Activated CD4-positive, alpha-beta T cell treated with anti-CD3 and anti-CD28 coated beads for 1 hour (primary cell): ENCODE measurements at regions not wholly inside any gene's neighbourhood (a gene's known extent, or its start where the extent isn't known, plus 50 kb on each side); places are given as distances from the start of the nearest gene placed in this dataset.

Source experiments
- DNase-seq: peaks from one replicate; pipeline ENCODE4 v3.0.0-alpha.2; 2020

DNA sequence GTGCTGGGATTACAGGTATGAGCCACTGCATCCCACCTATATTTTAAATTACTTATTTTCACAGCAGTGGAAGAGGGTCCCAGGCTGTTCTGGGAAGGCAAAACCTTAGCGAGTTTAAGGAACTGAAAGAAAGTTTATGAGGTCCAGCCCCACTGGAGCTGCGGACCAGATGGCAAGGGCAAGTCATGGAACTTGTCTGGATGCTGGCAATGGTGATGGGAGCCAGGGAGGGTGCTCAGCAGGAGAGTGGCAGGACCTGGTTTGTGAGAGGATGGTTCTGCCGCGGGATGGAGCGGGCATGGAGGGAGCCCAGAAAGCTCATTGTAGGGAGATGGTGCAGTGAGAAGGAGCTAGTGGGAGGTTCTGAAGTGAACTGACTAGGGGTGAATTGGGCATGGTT is 50.6 kb upstream of the SLC45A1 start:
- no peak for DNase-seq

GRCh38 chr1:8266436-8267165 is 51.3 kb upstream of the SLC45A1 start:
- no peak for DNase-seq

DNA sequence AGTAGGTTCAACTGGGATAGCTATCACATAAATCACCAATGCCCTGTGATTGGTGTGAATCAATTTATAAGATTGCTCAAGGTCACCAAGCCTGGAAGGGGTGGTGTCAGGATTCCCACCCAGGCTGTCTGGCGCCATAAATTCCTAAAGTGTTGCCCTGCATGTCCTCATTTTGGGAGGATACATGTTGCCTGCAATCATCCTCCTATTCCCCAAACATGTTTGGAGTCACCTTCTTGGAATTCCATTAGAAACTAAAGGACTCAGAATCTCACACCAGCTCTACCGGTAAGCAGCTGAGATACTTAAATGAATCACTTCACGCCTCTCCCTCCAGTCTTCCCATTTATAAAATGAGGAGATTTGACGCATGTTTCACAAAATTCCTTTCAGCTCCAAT is 54.1 kb upstream of the SLC45A1 start:
- DNase-seq = no peak

- no peak for DNase-seq
These were observed 56.5 kb upstream of the SLC45A1 start for GRCh38 chr1:8261398-8261762.

DNA sequence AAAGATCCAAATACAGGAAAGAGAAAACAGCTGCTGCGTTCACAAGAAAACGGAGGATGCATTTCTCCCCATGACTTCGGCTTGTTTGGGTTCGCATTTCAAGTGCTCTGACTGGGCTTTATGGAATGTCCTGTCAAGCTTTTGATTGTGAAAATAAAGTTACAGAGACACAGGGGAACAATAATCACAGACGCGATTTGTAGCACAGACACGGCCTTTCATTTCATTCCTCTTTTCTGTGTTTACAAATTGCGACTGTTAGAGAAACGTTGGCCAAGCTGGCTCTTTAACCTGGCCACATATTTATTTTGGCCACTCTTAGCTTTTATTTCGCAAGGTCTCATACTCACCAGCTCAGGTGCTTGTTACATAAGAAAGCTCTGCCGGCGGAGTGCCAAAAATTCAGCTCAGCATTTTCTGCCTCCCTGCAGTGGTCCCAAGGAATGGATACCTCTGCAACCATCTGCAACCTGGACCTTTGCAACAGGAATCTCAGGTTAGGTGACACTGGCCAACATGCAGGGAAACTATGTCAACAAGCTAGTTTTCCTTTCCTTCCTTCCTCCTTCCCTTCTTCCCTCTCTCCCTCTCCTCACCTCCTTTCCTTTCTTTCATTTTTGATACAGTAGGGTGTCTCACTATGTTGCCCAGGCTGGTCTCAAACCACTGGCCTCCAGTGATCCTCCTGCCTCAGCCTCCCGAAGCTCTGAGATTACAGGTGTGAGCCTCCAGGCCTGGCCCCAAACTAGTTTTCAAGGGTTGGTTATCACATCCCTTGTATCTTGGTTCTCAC is 58.2 kb upstream of the SLC45A1 start:
- DNase-seq = no peak

DNA sequence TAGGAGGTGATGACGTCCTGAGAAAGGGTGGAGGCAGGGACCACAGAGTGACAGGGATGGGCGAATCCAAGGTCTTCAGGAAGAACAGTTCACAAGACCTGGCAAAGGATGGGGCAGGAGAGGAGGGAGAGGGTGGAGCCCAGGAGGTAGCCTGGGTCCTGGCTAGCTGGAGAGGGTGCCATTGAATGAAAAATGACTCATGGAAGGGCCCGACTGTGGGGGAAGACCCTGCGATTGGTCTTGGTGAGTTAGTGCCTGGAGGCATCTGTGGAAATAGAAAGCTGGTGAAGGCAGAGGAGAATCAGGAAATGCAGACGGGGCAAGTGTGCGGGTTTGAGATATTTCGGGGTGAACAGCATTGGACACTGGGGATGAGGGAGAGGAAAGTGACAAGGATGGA is 60.3 kb upstream of the SLC45A1 start:
- DNase-seq = no peak

GRCh38 chr1:8256321-8256720 is 61.6 kb upstream of the SLC45A1 start:
- DNase-seq = no peak

GRCh38 chr1:8255712-8256111 is 62.2 kb upstream of the SLC45A1 start:
- DNase-seq = no peak

GRCh38 chr1:8252266-8252951 is 65.5 kb upstream of the SLC45A1 start:
- DNase-seq = no peak

DNA sequence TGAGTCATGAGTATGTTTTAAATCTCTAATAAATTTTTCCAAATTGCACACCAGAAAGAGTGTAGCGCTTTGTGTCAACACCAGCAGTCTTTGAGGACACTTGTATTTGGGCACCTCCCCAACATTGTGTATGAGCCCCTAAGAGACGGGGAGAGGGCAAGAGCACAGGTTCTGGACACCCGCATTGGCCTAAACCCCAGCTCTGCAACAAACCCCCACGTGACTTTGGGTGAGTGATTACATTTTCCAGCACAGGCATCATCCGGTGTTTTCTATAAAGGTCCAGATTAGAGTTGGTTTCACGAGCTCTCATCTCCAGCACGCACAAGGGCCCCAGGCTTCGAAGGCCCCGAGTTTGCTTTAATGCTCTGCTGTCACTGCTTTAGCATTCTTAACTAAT is 66.3 kb upstream of the SLC45A1 start:
- no peak for DNase-seq

- DNase-seq = no peak
These were observed 68.1 kb upstream of the SLC45A1 start for GRCh38 chr1:8249838-8250237.

- no peak for DNase-seq
These were observed 70.0 kb upstream of the SLC45A1 start for GRCh38 chr1:8247811-8248436.

DNA sequence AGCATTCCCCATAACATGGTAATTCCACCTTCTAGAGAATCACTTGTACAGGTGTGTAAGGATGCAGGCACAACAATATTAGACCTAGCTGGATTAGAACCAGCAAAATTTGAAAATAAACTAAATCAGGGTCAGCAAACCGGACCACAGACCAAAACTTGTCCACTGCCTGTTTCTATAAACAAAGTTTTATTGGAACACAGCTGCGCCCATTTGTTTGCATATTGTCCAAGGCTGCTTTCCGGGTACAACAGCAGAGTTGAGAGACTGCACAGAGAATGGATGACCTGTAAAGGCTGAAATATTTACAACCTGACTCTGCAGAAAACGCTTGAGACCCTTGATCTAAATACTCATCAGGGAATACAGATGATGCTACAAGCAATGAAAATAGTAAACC is 73.6 kb upstream of the SLC45A1 start:
- DNase-seq = no peak

GRCh38 chr1:8242498-8242897 is 75.4 kb upstream of the SLC45A1 start:
- no peak for DNase-seq

GRCh38 chr1:8241417-8242014 is 76.4 kb upstream of the SLC45A1 start:
- DNase-seq = no peak

GRCh38 chr1:8239306-8240023 is 78.4 kb upstream of the SLC45A1 start:
- DNase-seq = no peak

DNA sequence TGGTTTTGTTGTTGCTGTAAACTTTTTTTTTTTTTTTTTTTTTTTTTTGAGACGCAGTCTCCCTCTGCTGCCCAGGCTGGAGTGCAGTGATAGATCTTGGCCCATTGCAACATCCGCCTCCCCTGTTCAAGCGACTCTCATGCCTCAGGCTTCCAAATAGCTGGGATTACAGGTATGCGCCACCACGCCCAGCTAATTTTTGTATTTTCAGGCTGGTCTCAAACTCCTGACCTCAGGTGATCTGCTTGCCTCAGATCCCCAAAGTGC is 78.9 kb upstream of the SLC45A1 start:
- no peak for DNase-seq

DNA sequence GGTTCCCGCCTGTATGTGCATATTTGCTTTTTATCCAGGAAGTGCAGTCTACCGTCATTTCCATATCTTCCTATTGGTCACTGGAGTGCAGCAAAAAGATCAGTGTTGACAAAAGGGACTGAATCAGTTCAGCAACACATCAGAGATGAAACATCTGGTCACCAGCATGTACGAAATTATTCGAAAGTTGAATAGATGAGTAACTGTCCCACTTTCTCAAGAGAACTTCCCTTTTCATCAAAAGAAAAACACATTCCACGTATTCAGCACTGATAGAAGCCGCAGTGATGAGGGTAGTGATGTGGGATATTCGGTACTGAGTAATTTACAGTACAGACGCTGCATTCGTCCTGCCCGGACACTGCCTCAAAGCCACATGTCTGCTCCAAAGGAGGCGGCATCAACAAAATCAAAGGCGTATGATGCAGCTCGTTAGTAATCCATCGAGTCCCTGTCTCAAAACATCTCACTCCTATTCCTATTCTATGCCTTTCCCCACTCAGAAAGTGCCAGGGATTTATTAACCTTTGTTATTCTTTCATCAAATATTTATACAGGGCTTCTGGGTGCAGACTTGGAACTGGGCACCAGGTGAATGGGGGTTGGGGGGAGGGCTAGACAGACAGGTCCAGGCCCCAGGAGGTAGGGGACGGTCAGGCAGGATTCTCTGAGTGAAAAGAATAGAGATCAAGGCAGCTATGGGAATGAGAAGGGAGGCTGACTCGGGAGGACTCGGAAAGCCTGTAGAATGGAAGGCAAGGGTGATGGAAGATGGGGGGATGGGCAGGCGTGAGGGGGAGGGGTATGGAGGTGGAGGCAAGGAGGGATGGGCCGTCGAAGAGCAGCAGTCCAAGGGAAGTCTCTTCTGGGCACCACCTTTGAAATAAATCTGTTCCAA is 79.5 kb upstream of the SLC45A1 start:
- no peak for DNase-seq

GRCh38 chr1:8232036-8232757 is 85.7 kb upstream of the SLC45A1 start:
- DNase-seq = no peak

DNA sequence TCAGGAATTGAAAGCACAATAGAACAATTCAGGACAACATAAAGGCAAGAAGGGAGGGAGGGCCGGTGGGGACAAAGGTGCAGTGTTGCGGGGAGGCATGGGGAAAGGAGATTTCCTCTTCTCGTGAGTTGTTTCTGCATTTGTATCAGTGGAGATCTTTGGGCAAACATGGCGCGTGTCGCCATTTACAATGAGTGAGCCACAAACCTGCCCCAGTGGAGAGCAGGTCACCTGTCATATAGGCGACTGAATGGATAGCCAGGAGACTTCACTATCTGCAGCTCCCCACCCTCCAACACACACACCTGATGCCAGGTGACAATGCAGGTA is 87.7 kb upstream of the SLC45A1 start:
- DNase-seq = no peak

DNA sequence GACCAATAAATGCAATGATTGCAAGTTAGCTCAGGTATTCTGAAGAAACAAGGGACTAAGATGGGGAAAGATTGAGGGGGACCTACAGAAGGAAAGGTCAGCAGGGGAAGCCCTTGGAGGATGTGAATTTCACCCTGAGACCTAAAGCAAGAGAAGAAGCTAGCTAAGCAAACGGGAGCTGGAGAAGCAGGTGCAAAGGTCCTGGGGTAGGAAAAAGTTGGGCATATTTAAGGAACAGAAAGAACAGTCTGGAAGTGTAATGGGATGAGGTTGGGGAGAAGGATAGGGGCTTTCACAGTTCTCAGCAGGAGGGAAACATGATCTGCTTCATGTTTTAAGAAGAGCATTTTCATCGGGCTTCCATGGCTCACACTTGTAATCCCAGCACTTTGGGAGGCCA is 89.7 kb upstream of the SLC45A1 start:
- no peak for DNase-seq
